ENCODE measurements at regions not wholly inside any gene's neighbourhood (a gene's known extent, or its start where the extent isn't known, plus 50 kb on each side); places are given as distances from the start of the nearest gene placed in this dataset.

DNA sequence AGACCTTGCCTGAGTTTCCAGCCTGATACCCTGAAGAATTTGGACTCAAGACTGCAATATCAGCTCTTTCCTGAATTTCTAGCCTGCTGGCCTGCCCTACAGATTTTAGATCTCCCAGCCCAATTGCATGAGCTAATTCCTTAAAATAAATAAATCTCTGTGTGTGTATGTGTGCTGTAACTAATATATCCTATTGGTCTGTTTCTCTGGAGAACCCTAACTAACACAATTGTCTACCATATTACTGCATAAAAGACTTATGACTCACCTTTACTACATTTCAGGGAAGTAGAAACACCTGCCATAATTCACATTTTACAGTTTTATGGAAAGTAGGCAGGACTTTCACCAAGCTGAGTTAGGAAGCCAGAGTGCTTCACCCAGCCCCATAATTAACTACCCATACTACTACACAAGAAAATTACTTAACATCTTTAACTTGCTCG lies 90.7 kb upstream of the BEND6 start:
- no peak for DNase-seq (ENCODE audit: low spot score)

- DNase-seq (ENCODE audit: low spot score), result no peak
Observed at GRCh38 chr6:56863366-56863765, 91.5 kb upstream of the BEND6 start.

GRCh38 chr6:56862415-56863175 lies 92.3 kb upstream of the BEND6 start:
- DNase-seq (ENCODE audit: low spot score), result no peak

DNA sequence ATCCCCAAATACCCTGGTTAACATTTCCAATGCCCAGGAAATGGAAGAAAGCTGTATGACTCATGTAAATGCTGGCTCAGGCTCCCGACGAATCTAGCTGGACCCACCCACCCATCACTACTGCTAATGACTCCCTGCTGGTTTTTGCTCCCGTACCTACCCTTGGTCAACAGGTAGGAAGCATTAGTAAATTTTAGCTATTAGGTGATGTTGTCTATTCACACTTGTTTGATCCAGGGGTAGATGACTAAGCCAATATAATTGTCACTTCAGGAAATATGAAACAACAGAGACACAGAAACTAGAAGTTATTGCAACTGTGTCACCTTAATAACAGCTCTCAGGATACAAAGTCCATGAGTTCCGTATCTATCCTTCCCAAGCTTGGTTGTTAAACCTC lies 94.4 kb upstream of the BEND6 start:
- no peak for DNase-seq (ENCODE audit: low spot score)

GRCh38 chr6:56856036-56856580 lies 98.8 kb upstream of the BEND6 start:
- DNase-seq (ENCODE audit: low spot score), result no peak

DNA sequence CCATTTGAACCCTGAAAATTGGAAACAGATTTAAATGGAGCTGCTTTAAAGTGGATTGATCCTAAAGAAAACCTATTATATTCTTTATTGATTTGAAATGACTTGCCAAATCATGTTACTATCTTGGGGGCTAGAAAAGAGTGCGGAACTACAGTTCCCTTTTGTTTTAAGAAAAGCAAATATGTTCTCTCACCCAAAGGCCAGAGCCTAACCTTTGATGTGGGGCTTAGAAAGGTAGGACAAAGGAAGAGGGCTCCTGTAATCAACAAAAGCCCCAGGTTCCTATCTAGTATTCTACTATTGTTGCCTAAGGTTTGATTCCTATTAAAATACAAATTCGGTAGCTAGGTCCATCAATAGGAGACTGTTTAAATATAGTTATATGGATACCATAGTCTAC lies 100.8 kb upstream of the BEND6 start:
- DNase-seq (ENCODE audit: low spot score), result no peak

DNA sequence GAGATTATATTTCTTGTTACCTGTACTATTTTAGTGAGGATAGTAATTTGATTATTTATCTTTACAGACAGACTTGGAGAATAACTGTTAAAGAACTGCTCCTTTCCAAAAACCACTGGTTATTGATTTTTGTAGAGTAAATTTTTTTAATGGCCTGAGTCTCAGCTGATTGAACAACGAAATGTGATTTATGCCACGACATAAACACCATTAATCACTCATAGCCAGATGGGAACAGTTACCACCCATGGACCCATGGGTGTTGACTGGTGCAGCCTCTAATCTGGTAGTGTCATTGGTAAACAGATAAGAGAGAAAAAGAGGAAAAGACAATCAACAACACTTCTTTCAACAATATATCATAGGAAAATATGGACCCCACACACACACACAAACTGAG lies 101.4 kb upstream of the BEND6 start:
- DNase-seq (ENCODE audit: low spot score), result no peak

- no peak for DNase-seq (ENCODE audit: low spot score)
Observed at GRCh38 chr6:56852260-56853010, 102.5 kb upstream of the BEND6 start.

DNA sequence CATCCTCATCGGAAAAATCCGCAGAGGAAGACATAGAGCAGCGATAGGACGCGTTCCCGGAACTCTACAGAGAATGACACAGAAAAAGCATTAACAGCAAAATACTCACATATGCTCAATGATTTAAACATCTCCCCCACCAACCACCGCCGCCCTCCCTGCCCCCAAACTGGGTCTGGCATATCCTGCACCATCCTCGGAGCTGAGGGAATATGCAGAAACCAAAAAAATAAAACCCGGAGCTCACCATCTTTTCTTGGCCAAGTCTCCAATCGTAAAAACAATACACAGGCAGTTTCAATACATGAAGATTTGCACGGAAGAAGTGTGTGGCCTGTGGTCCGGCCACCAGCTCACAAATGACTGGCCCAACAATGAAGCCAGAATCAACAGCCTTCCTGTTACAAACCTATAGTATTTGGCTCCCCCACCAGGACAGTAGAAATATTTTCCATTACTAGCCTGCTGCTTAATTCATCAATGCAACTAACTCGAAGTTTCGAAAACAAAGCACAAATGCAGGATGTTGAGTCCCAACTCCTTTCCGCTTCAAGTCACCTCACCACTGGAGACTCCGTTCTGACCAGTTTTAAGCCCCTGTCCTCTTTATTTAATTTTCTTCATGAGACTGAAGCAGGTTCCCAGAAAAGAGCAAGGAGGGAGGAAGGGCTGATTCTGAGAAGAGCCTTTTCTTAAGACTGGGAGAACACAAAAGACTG lies 103.2 kb upstream of the BEND6 start:
- DNase-seq (ENCODE audit: low spot score), result peak; percentile 85

DNA sequence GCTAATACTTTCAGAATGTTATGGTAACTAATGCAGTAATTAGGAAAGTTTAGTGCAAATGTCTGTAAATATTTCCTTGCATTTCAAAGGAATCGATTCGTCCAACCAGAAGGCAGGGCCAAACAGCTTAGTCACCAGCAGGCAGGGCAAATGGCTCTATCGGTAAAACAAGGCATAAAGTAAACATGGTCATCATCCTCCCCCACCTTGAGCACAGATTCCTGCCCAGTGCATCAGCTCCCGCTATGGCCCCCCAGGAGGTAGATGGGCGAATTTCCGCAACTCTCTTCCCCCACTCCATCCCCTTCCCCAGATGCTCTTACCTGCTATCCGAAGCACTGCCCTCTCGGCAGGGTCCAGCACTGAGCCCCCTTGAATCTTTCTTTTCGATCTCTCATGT lies 103.8 kb upstream of the BEND6 start:
- DNase-seq (ENCODE audit: low spot score), result no peak

DNA sequence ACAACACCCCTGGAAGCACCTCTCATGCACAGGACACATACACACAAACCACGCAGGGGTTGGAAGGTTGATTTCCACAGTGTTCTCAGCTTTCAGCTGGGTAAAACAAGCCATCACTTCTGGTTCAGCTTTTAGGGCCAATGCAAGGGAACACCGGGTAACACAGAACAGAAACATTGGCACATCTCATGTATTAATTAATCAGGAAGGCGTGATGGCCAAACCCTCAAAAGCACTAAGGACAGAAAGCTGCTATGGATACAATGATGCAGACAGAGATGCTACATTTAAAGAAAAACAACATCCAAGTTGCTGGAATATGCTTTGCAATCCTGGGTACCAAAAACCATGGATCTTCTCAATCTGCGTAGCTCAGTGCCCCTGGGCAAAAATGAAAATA lies 104.3 kb upstream of the BEND6 start:
- DNase-seq (ENCODE audit: low spot score), result no peak

- DNase-seq (ENCODE audit: low spot score), result no peak
Observed at GRCh38 chr6:56849896-56850295, 105.0 kb upstream of the BEND6 start.

DNA sequence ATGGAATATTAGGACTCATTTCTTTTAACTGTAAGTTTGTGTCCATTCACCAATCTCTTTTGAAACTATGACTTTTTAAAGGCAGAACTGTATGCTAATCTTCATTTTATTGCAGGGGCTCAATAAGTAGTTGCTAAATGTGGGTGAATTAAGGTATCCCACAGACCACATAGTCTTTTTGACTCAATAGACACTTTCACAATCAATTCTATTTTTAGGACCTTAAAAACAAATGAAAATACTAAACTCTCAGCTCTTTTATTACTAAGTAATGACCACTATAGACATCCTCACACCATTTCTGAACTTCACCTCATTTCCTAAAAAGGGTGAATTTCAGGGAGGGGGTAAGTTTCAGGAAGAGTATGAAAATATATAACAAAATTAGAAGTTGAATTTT lies 106.8 kb upstream of the BEND6 start:
- no peak for DNase-seq (ENCODE audit: low spot score)

GRCh38 chr6:56845032-56845431 lies 109.9 kb upstream of the BEND6 start:
- DNase-seq (ENCODE audit: low spot score), result no peak

DNA sequence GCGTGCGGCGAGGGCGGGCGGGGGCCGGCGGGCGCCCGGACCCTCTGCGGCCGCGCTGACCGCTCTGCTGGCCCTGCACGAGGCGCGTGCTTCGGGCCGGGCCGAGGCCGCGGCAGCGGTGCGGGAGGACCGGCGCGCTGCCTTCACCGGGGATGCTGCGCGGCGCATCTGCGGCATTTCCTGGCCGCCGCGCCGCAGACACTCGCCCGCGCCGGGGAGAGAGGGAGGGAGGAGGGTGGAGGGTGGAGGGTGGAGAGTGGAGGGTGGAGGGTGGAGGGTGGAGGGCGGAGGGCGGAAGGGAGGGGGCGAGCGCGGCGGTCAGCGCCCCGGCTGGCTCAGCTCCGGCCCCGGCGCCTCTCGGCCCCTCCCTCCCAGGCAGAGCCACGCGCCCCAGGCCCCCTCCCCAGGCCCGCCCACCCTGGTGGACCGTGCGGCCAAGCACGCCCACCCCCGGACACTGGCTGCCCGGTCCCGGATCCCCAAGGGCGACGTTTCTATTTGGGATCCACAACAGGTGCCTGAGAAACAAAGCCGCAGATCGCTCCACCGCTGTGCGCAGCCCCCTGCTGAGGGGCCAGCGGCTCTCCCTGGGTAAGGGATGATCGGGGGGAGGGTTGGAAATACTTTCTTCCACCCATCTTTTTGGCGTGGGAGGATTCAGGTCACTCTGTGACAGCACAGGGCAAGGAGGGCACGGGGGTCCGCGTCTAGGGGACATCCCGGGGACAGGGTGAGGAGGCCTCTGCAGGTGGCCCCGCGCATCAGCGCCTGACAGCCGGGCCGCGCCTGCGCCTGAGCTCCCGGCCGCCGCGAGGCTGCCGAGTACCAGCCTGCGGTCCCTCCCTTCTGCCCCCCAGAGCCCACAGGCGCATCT lies 111.2 kb upstream of the BEND6 start:
- peak; percentile 56 for DNase-seq (ENCODE audit: low spot score)

DNA sequence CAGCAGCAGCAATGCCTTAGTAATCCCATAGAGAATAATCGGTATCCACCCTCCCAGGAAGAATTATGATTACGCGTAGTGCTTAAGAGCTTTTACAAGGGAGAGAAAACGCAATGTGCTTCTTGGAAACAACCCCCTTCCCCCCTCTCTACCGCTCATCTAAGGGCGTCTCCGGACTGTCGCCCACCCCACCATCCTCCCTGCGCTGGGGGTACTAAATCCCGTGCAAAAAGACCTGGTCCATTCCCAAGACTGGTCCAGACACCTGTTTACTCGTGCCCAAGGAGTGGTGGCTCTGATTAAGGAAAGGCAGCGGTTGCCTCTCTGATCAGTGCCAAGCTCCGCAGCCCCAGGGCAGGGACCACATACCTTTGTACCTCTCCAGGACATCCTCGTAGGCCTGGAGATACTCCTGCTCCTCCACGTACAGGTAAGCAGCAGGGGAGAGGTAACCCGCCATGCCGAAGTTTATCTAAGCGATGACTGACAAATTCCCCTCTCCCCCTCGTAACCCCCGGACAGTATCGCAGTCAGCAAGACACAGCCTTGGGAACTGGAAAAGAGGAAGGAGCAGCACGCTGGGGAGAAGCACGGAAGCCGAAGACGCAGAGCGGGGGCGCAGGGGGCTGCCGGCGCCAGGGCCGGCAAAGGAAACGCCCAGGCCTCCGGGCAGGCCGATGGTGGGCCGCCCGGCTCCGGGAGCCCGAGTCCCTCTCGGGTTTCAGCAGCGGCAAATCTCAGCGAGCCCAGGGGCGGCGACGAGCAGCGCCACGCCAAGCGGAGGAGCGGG lies 112.0 kb upstream of the BEND6 start:
- no peak for DNase-seq (ENCODE audit: low spot score)

DNA sequence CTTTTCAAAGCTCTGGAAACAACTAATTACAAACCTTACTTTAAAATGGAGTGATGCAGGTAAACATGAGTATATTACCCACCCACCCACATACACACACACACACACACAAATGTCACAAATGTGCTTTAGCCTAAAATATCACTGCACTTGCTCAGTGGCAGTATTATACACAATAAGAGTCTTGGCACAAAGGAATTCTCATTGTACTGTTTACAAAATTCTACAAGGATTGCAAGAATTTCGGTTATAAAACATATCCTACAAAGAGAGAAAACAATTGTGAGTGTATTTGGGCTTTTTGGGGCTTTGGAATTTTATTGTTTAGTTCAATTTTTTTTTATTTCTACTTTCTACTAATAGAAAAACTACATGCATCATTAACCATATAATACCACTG lies 113.2 kb upstream of the BEND6 start:
- DNase-seq (ENCODE audit: low spot score), result no peak

GRCh38 chr6:56841381-56841749 lies 113.5 kb upstream of the BEND6 start:
- DNase-seq (ENCODE audit: low spot score), result no peak

DNA sequence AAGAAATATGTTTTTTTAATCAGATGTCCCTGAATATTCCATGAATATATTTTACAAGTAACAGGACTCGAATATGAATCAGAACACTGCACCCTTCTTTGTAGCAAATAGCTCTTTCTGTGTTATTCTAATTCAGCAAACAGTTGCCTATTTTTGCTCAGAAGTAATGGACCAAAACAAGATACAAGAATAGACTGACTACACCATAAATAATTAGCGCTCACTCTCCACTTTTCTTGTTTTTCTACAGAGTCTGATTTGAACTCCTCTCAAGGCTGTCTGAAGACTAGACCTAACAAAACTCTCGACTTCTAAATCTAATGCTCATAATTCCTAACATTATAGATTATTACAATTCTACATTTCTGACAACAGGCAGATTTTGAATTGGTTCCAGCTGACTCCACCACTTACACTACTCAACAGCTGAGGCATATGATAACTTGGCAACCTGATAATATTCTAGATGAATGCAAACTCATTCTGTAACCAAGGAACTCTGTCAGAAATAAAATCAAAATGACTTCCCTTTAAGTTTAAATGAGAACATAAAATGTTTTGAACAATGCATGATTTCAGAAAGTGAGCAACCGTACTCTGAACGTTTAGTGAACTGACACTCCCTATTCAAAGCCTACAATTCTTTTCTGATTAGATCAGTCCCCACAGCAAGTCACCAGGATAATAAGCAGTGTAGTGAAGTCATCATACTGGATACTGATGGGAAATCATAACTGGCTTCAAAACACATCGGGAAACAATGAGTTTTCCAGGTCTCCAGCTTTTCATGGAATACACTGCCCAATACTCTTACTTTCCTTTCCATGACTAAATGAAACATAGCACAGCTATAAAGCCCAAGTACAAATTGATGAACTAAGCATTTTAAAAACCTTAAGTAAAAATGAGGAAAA lies 114.2 kb upstream of the BEND6 start:
- no peak for DNase-seq (ENCODE audit: low spot score)

Data from COLO829 (cell line).